ENCODE measurements at regions not wholly inside any gene's neighbourhood (a gene's known extent, or its start where the extent isn't known, plus 50 kb on each side); places are given as distances from the start of the nearest gene placed in this dataset.

DNA sequence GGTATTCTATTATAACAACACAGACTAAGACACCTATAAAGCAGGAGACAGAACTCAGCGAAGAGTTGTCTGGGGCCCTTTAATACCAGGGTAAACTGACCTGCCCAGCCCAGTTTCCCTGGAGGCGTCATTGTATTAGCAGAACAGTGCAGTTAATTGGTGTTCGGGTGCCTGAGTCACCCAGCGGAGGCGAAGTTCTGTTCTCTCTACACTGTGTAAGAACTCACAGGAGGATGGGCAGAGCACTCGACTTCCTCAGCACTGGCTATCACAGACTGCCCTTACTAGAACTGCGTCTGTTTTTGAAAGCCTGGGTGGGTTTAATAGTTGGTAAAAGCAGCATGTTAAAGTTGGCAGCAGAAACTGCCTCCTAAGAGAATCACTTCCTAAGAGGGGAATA lies 106.5 kb upstream of the ATP8B1 start:
- Mint-ChIP-seq H3K4me3 (no peak overlapping the region), H3K9me3 (peaks cover 3% of the 10 kb centered on the region), H3K4me1 (peaks cover 4% of the 10 kb centered on the region), H3K27me3 (ENCODE audit: low read depth) (no peaks in the 10 kb centered on the region), H3K36me3 (ENCODE audit: low read depth) (no peaks in the 10 kb centered on the region), H3K27ac (ENCODE audit: unreplicated experiment) (no peak overlapping the region)
- DNase-seq (ENCODE audit: low read depth, low spot score): no peak
- TF ChIP-seq, protein P1, sequence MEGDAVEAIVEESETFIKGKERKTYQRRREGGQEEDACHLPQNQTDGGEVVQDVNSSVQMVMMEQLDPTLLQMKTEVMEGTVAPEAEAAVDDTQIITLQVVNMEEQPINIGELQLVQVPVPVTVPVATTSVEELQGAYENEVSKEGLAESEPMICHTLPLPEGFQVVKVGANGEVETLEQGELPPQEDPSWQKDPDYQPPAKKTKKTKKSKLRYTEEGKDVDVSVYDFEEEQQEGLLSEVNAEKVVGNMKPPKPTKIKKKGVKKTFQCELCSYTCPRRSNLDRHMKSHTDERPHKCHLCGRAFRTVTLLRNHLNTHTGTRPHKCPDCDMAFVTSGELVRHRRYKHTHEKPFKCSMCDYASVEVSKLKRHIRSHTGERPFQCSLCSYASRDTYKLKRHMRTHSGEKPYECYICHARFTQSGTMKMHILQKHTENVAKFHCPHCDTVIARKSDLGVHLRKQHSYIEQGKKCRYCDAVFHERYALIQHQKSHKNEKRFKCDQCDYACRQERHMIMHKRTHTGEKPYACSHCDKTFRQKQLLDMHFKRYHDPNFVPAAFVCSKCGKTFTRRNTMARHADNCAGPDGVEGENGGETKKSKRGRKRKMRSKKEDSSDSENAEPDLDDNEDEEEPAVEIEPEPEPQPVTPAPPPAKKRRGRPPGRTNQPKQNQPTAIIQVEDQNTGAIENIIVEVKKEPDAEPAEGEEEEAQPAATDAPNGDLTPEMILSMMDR (conservative IDR thresholded peaks at IDR 0.05): no peak

DNA sequence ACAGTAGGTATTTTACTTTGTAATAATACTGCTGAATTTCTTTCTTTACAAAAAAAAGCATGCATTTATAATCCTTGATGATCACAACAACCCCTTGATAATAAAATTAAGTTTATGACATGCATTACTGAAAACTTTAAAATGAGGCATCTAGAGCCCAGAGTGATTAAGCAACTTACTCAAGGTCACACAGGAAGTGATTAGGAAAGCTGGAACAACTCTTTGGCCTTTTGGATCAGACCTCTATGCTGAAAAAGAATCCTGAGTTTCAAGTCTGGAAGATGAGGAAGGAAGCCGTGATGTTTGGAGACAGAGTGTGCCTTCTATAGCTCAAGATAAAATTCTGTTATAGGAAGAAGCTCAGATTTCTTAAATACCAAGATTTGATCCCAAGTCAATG lies 105.0 kb upstream of the ATP8B1 start:
- H3K36me3 Mint-ChIP-seq (ENCODE audit: low read depth): no peaks in the 10 kb centered on the region
- no peak overlapping the region for H3K4me3 Mint-ChIP-seq
- DNase-seq (ENCODE audit: low read depth, low spot score): no peak
- H3K9me3 Mint-ChIP-seq: peaks cover 3% of the 10 kb centered on the region
- peaks cover 4% of the 10 kb centered on the region for H3K4me1 Mint-ChIP-seq
- no peaks in the 10 kb centered on the region for H3K27me3 Mint-ChIP-seq (ENCODE audit: low read depth)
- no peak overlapping the region for H3K27ac Mint-ChIP-seq (ENCODE audit: unreplicated experiment)
- TF ChIP-seq, protein P1 (conservative IDR thresholded peaks at IDR 0.05): no peak

- H3K36me3 Mint-ChIP-seq (ENCODE audit: low read depth): no peaks in the 10 kb centered on the region
- no peaks in the 10 kb centered on the region for H3K27me3 Mint-ChIP-seq (ENCODE audit: low read depth)
- H3K4me3 Mint-ChIP-seq: no peak overlapping the region
- peaks cover 4% of the 10 kb centered on the region for H3K4me1 Mint-ChIP-seq
- TF ChIP-seq, protein P1 (conservative IDR thresholded peaks at IDR 0.05): no peak
- no peak for DNase-seq (ENCODE audit: low read depth, low spot score)
- H3K27ac Mint-ChIP-seq (ENCODE audit: unreplicated experiment): no peak overlapping the region
- peaks cover 3% of the 10 kb centered on the region for H3K9me3 Mint-ChIP-seq
Observed at GRCh38 chr18:57907550-57907949, 104.4 kb upstream of the ATP8B1 start.

DNA sequence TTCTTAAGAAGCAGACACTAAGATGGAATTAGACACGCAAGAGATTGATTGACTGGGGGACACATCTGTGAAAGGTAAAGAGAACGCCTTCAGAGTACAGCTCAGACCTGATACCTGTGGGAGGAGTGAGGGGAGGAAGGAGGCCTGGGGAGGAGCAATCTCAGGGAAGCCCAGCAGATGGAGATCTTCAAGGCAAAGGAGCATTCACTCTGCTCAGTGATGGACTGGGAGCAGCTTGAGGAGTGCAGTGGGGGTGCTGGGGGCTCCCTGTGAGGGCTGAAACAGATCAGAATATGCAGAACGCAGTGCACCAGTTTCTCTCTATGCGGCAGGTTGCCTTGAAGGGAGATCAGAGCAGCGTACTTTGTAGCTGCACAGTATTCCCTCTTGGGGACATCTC lies 103.7 kb upstream of the ATP8B1 start:
- peaks cover 4% of the 10 kb centered on the region for H3K4me1 Mint-ChIP-seq
- peaks cover 3% of the 10 kb centered on the region for H3K9me3 Mint-ChIP-seq
- no peaks in the 10 kb centered on the region for H3K36me3 Mint-ChIP-seq (ENCODE audit: low read depth)
- TF ChIP-seq, protein P1 (conservative IDR thresholded peaks at IDR 0.05): no peak
- no peak for DNase-seq (ENCODE audit: low read depth, low spot score)
- H3K4me3 Mint-ChIP-seq: no peak overlapping the region
- H3K27ac Mint-ChIP-seq (ENCODE audit: unreplicated experiment): no peak overlapping the region
- H3K27me3 Mint-ChIP-seq (ENCODE audit: low read depth): no peaks in the 10 kb centered on the region

GRCh38 chr18:57904535-57904934 lies 101.4 kb upstream of the ATP8B1 start:
- Mint-ChIP-seq H3K9me3 (no peaks in the 10 kb centered on the region), H3K4me1 (no peaks in the 10 kb centered on the region), H3K36me3 (ENCODE audit: low read depth) (no peaks in the 10 kb centered on the region), H3K4me3 (no peak overlapping the region), H3K27ac (ENCODE audit: unreplicated experiment) (no peak overlapping the region), H3K27me3 (ENCODE audit: low read depth) (no peaks in the 10 kb centered on the region)
- TF ChIP-seq, protein P1 (conservative IDR thresholded peaks at IDR 0.05): no peak
- no peak for DNase-seq (ENCODE audit: low read depth, low spot score)

GRCh38 chr18:57902721-57903120 lies 99.6 kb upstream of the ATP8B1 start:
- TF ChIP-seq, protein P1 (conservative IDR thresholded peaks at IDR 0.05): no peak
- H3K4me1 Mint-ChIP-seq: no peaks in the 10 kb centered on the region
- no peak overlapping the region for H3K27ac Mint-ChIP-seq (ENCODE audit: unreplicated experiment)
- H3K27me3 Mint-ChIP-seq (ENCODE audit: low read depth): no peaks in the 10 kb centered on the region
- H3K36me3 Mint-ChIP-seq (ENCODE audit: low read depth): no peaks in the 10 kb centered on the region
- H3K4me3 Mint-ChIP-seq: no peak overlapping the region
- no peaks in the 10 kb centered on the region for H3K9me3 Mint-ChIP-seq
- DNase-seq (ENCODE audit: low read depth, low spot score): no peak

Data from neural crest cell (in vitro differentiated cells).